Upper lobe of right lung (tissue), 1 donor: ENCODE measurements at regions not wholly inside any gene's neighbourhood (a gene's known extent, or its start where the extent isn't known, plus 50 kb on each side); places are given as distances from the start of the nearest gene placed in this dataset.

Experiments used
- ATAC-seq: fragments of 200-7000 bp; cut with Tn5 transposase; one replicate; pipeline ENCODE4 v1.9.1; 2020; ENCODE audit warnings: mild to moderate bottlenecking, moderate library complexity
- DNase-seq: peaks from one replicate; pipeline ENCODE4 v3.0.0-alpha.2; 2020
- H3K27ac ChIP-seq: fragments of 200-600 bp; one replicate; pipeline ENCODE4 v1.8.0; 2022
- H3K27me3 ChIP-seq: fragments of 200-600 bp; one replicate; pipeline ENCODE4 v1.8.0; 2022; ENCODE audit warnings: mild to moderate bottlenecking
- H3K36me3 ChIP-seq: fragments of 200-600 bp; one replicate; pipeline ENCODE4 v1.8.0; 2022
- H3K4me1 ChIP-seq: fragments of 200-600 bp; one replicate; pipeline ENCODE4 v1.8.0; 2022
- H3K4me3 ChIP-seq: fragments of 200-600 bp; one replicate; pipeline ENCODE4 v1.8.0; 2022; ENCODE audit warnings: mild to moderate bottlenecking
- H3K9me3 ChIP-seq: fragments of 200-600 bp; one replicate; pipeline ENCODE4 v1.8.0; 2022
- CTCF ChIP-seq: fragments of 200-600 bp; IDR thresholded peaks from one replicate; pipeline ENCODE4 v1.8.0; 2022; ENCODE audit warnings: antibody characterized with exemption
- intact Hi-C: fragments of 100-400 bp; cut with DNase I; formaldehyde crosslinking; loops from one replicate; pipeline ENCODE4 v1.11.0; 2022
- donor health status: DM: no; HTN: yes; CAD: no; lungs with severe emphysema.

GRCh38 chr2:67338601-67339233 lies 58.4 kb upstream of the ETAA1 start:
- DNase-seq (no peak), ATAC-seq (no peak)
- intact Hi-C loops: no loop called here
- TF ChIP-seq CTCF: no peak
- no peak overlapping the region for H3K27ac ChIP-seq
- no peaks in the 10 kb centered on the region for H3K27me3 ChIP-seq
- H3K9me3 ChIP-seq: no peaks in the 10 kb centered on the region
- no peak overlapping the region for H3K4me3 ChIP-seq
- H3K4me1 ChIP-seq: no peaks in the 10 kb centered on the region
- H3K36me3 ChIP-seq: no peaks in the 10 kb centered on the region

- no peak overlapping the region for H3K4me3 ChIP-seq
- no peaks in the 10 kb centered on the region for H3K36me3 ChIP-seq
- H3K4me1 ChIP-seq: no peaks in the 10 kb centered on the region
- no peaks in the 10 kb centered on the region for H3K27me3 ChIP-seq
- intact Hi-C loops: no loop called here
- ATAC-seq: no peak
- no peaks in the 10 kb centered on the region for H3K9me3 ChIP-seq
- H3K27ac ChIP-seq: no peak overlapping the region
- DNase-seq: no peak
- no peak for TF ChIP-seq CTCF
Observed at GRCh38 chr2:67339234-67339885, 57.8 kb upstream of the ETAA1 start.

- Histone ChIP-seq H3K4me3 (no peak overlapping the region), H3K4me1 (no peaks in the 10 kb centered on the region), H3K9me3 (no peaks in the 10 kb centered on the region), H3K27ac (no peak overlapping the region), H3K36me3 (no peaks in the 10 kb centered on the region), H3K27me3 (no peaks in the 10 kb centered on the region)
- TF ChIP-seq CTCF: no peak
- DNase-seq (no peak), ATAC-seq (no peak)
- intact Hi-C loops: no loop called here
Observed at GRCh38 chr2:67340133-67341011, 56.8 kb upstream of the ETAA1 start.

- no peak for ATAC-seq
- H3K4me1 ChIP-seq: no peaks in the 10 kb centered on the region
- DNase-seq: no peak
- H3K9me3 ChIP-seq: no peaks in the 10 kb centered on the region
- no peak overlapping the region for H3K27ac ChIP-seq
- intact Hi-C loops: no loop called here
- no peaks in the 10 kb centered on the region for H3K27me3 ChIP-seq
- no peak overlapping the region for H3K4me3 ChIP-seq
- H3K36me3 ChIP-seq: no peaks in the 10 kb centered on the region
- TF ChIP-seq CTCF: no peak
Observed at GRCh38 chr2:67341012-67341318, 56.2 kb upstream of the ETAA1 start.

GRCh38 chr2:67341336-67341735 lies 55.8 kb upstream of the ETAA1 start:
- Histone ChIP-seq H3K4me3 (no peak overlapping the region), H3K27me3 (no peaks in the 10 kb centered on the region), H3K4me1 (no peaks in the 10 kb centered on the region), H3K36me3 (no peaks in the 10 kb centered on the region), H3K9me3 (no peaks in the 10 kb centered on the region), H3K27ac (no peak overlapping the region)
- intact Hi-C loops: no loop called here
- ATAC-seq (no peak), DNase-seq (no peak)
- no peak for TF ChIP-seq CTCF
